DND-41 (cell line): ENCODE measurements at regions not wholly inside any gene's neighbourhood (a gene's known extent, or its start where the extent isn't known, plus 50 kb on each side); places are given as distances from the start of the nearest gene placed in this dataset.

Source experiments
- ATAC-seq: fragments of 200-7000 bp; cut with Tn5 transposase; 3 replicates; pipeline ENCODE4 v1.9.1; 2021; ENCODE audit warnings: low read depth; ENCODE audit not compliant: insufficient read depth
- DNase-seq: peaks from one replicate; pipeline ENCODE4 v3.0.0-alpha.2; 2020
- H2AFZ ChIP-seq: 2 replicates; pipeline ENCODE4 v1.6.0; 2012; ENCODE audit warnings: low read depth, low read length
- H3K27ac ChIP-seq: 2 replicates; pipeline ENCODE4 v1.5.1; 2012; ENCODE audit warnings: low read length, inconsistent platforms
- H3K27me3 ChIP-seq: fragments of 200-600 bp; sonication (generic); 2 replicates; pipeline ENCODE4 v1.6.0; 2012; ENCODE audit warnings: low read length, mild to moderate bottlenecking, inconsistent platforms; ENCODE audit not compliant: insufficient read depth, poor library complexity
- H3K36me3 ChIP-seq: 2 replicates; pipeline ENCODE4 v1.5.1; 2012; ENCODE audit warnings: low read length, inconsistent platforms; ENCODE audit not compliant: insufficient read depth
- H3K4me1 ChIP-seq: 2 replicates; pipeline ENCODE4 v1.5.1; 2012; ENCODE audit warnings: mild to moderate bottlenecking, low read length; ENCODE audit not compliant: insufficient read depth
- H3K4me2 ChIP-seq: 2 replicates; pipeline ENCODE4 v1.6.0; 2012; ENCODE audit warnings: mild to moderate bottlenecking, moderate library complexity, low read length, inconsistent platforms; ENCODE audit not compliant: insufficient read depth
- H3K4me3 ChIP-seq, 2 experiments: fragments of 200-600 bp in 1 of 2; shearing (Covaris generic) in 1 of 2; 2 replicates each; pipeline ENCODE4 v1.5.1; 2012 to 2016; ENCODE audit warnings: inconsistent platforms in 2 of 2, low read length in 2 of 2, mild to moderate bottlenecking in 2 of 2, low read depth in 1 of 2, moderate library complexity in 1 of 2
- H3K79me2 ChIP-seq: 2 replicates; pipeline ENCODE4 v1.6.0; 2012; ENCODE audit warnings: low read length, inconsistent platforms; ENCODE audit not compliant: insufficient read depth
- H3K9ac ChIP-seq: 2 replicates; pipeline ENCODE4 v1.6.0; 2012; ENCODE audit warnings: low read depth, mild to moderate bottlenecking, inconsistent platforms, low read length, moderate library complexity
- H3K9me3 ChIP-seq: 2 replicates; pipeline ENCODE4 v1.5.1; 2012; ENCODE audit warnings: low read length, moderate library complexity, mild to moderate bottlenecking, inconsistent platforms; ENCODE audit not compliant: insufficient read depth, severe bottlenecking
- H4K20me1 ChIP-seq: 2 replicates; pipeline ENCODE4 v1.6.0; 2012; ENCODE audit warnings: low read length; ENCODE audit not compliant: insufficient read depth
- EZH2 ChIP-seq: IDR thresholded peaks from 3 replicates; pipeline ENCODE4 v1.6.1; 2012; ENCODE audit warnings: borderline replicate concordance, low read depth, mild to moderate bottlenecking, moderate library complexity, low read length, inconsistent platforms; ENCODE audit not compliant: severe bottlenecking
- TF ChIP-seq, protein P1 (sequence below): IDR thresholded peaks from 2 replicates; pipeline ENCODE4 v1.5.1; 2012; ENCODE audit warnings: borderline replicate concordance, low read length, moderate library complexity, mild to moderate bottlenecking; ENCODE audit not compliant: poor library complexity, severe bottlenecking; ENCODE audit errors: extremely low read depth

DNA sequence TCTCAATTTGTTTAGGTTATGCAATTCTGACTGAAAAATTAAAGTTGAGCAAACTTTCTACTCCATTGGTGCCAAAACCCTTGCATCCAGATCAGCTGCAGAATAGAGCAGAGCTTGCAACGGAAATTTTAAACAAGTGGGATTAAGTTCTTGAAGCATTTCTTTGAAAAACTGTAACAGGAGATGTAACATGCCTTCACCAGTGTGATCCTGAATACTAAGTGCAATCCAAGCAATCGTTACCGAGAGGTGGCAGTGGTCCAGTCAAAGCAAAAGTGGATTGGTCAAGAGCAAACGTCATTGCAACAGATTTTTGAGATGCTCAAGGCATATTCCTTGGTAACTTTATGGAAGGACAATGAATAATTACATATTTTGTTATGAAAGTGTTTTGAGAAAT is 841.1 kb upstream of the SLITRK5 start:
- TF ChIP-seq, protein P1, sequence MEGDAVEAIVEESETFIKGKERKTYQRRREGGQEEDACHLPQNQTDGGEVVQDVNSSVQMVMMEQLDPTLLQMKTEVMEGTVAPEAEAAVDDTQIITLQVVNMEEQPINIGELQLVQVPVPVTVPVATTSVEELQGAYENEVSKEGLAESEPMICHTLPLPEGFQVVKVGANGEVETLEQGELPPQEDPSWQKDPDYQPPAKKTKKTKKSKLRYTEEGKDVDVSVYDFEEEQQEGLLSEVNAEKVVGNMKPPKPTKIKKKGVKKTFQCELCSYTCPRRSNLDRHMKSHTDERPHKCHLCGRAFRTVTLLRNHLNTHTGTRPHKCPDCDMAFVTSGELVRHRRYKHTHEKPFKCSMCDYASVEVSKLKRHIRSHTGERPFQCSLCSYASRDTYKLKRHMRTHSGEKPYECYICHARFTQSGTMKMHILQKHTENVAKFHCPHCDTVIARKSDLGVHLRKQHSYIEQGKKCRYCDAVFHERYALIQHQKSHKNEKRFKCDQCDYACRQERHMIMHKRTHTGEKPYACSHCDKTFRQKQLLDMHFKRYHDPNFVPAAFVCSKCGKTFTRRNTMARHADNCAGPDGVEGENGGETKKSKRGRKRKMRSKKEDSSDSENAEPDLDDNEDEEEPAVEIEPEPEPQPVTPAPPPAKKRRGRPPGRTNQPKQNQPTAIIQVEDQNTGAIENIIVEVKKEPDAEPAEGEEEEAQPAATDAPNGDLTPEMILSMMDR: no peak
- TF ChIP-seq EZH2: no peak
- Histone ChIP-seq H3K9ac (no peak overlapping the region), H3K27ac (no peak overlapping the region), H3K4me1 (no peaks in the 10 kb centered on the region), H3K27me3 (no peaks in the 10 kb centered on the region), H3K79me2 (no peaks in the 10 kb centered on the region), H4K20me1 (no peaks in the 10 kb centered on the region), H3K4me2 (no peak overlapping the region), H3K9me3 (no peaks in the 10 kb centered on the region), H3K4me3 (no peak overlapping the region), H3K36me3 (no peaks in the 10 kb centered on the region), H2AFZ (no peak overlapping the region)
- DNase-seq (no peak), ATAC-seq (no peak)

DNA sequence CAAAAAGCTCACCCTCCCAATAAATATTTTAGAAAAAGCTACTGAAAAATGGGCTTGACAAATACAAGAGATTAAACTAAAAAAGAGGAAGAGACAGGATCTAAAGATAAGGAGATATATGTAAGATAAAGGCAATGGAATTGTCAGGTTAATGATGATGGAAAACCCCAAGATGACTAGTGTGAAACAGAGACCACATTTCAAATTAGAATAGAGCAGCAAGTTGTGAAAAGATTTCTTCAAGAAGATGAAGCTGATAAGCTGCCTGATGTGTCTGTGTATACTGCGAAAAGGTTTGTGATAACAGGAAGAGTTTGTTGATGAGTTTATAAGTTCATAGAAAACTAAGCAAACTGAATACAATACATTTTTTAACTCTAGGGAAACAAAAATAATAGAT is 840.1 kb upstream of the SLITRK5 start:
- Histone ChIP-seq H3K36me3 (no peaks in the 10 kb centered on the region), H3K4me2 (no peak overlapping the region), H3K27ac (no peak overlapping the region), H3K9me3 (peaks cover 3% of the 10 kb centered on the region), H3K4me1 (no peaks in the 10 kb centered on the region), H3K9ac (no peak overlapping the region), H3K79me2 (no peaks in the 10 kb centered on the region), H3K27me3 (no peaks in the 10 kb centered on the region), H3K4me3 (no peak overlapping the region), H4K20me1 (no peaks in the 10 kb centered on the region), H2AFZ (no peak overlapping the region)
- DNase-seq (no peak), ATAC-seq (no peak)
- TF ChIP-seq, protein P1: no peak
- TF ChIP-seq EZH2: no peak

DNA sequence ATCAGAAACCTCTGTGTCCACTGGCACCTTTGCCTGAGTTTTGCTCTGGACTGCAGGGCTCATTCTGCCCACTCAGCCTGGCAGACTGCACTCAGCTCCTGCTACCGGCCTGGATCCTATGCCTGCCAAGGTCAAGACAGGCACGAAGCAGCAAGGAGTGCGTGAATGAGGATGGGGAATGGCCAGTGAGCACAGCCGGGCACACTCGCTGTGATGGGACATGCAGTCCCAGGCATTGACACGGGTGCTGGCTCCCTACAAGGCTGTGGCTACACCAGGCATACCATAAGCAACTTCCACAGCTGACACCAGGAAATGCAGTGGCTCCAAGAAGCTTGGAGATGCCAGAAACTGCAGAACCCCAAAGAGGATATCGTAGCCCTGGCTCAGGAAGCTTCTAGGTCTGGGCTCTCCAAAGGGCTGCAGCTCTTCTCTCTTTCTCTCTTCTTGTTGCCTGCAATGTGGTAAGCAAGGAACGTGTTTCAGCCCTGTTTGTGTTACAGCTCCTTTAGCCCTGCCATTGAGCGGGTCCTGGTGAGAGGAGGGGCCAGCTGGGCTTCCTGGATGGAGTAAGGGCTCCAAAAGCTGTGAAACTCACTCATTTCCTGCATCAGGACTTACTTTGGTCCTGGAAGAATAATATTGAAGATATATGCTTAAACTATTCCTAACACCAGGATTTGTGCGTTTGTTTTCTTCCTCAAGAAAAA is 832.6 kb upstream of the SLITRK5 start:
- Histone ChIP-seq H3K79me2 (no peaks in the 10 kb centered on the region), H3K27me3 (no peaks in the 10 kb centered on the region), H3K4me2 (no peak overlapping the region), H2AFZ (no peak overlapping the region), H3K36me3 (no peaks in the 10 kb centered on the region), H3K4me3 (no peak overlapping the region), H4K20me1 (no peaks in the 10 kb centered on the region), H3K4me1 (no peaks in the 10 kb centered on the region), H3K9ac (no peak overlapping the region), H3K9me3 (peaks cover 9% of the 10 kb centered on the region), H3K27ac (no peak overlapping the region)
- TF ChIP-seq, protein P1: no peak
- no peak for TF ChIP-seq EZH2
- DNase-seq (no peak), ATAC-seq (no peak)

DNA sequence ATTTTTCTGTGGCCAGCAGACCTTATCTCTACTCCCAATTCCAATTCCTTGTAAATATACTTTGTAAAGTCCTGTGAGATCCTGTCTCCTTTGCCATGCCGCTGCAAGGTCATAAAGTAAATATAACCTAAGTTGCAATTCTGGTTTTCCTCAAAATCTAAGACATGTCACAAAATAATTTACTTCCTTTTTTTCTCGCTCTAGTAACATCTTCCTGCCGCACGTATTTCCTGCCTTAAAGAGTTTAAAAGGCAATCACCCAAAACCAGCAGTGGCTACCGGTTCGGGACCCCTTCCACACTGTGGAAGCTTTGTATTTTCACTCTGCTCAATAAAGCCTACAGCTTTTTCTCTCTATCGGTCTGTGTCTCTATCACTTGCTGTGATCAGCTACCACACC is 832.0 kb upstream of the SLITRK5 start:
- peaks cover 9% of the 10 kb centered on the region for H3K9me3 ChIP-seq

More for the DNA sequence above, 832.0 kb upstream of the SLITRK5 start:
- H4K20me1 ChIP-seq: no peaks in the 10 kb centered on the region
- no peak overlapping the region for H3K9ac ChIP-seq
- H3K79me2 ChIP-seq: no peaks in the 10 kb centered on the region
- H3K27me3 ChIP-seq: no peaks in the 10 kb centered on the region
- H3K36me3 ChIP-seq: no peaks in the 10 kb centered on the region
- DNase-seq: no peak
- H3K4me1 ChIP-seq: no peaks in the 10 kb centered on the region
- no peak overlapping the region for H2AFZ ChIP-seq
- TF ChIP-seq, protein P1: no peak
- TF ChIP-seq EZH2: no peak
- ATAC-seq: no peak
- H3K4me2 ChIP-seq: no peak overlapping the region
- no peak overlapping the region for H3K27ac ChIP-seq
- H3K4me3 ChIP-seq: no peak overlapping the region
